Common myeloid progenitor, CD34-positive (primary cell): ENCODE measurements at regions not wholly inside any gene's neighbourhood (a gene's known extent, or its start where the extent isn't known, plus 50 kb on each side); places are given as distances from the start of the nearest gene placed in this dataset.

Source experiments
- CTCF ChIA-PET: fragments of 350-600 bp; sonication (Branson Sonifier 250); formaldehyde crosslinking; loops from one replicate; lab custom pipeline; 2021; ENCODE audit warnings: antibody characterized with exemption; lab: Charles Lee
- POLR2A ChIA-PET: fragments of 350-600 bp; sonication (Branson Sonifier 250); formaldehyde crosslinking; loops from one replicate; lab custom pipeline; 2021; ENCODE audit warnings: antibody characterized with exemption; lab: Charles Lee
- DNase-seq, 3 donors: peaks; one replicate each; pipeline versions ENCODE4 v3.0.0 to v3.0.0-alpha.2; 2013
- H3K27ac ChIP-seq, 2 experiments: 1 replicate in 1 of 2; 2 replicates in 1 of 2; pipeline ENCODE4 v1.7.0; 2013; ENCODE audit warnings: inconsistent platforms in 2 of 2, low read length in 2 of 2, mild to moderate bottlenecking in 2 of 2, low read depth in 1 of 2, moderate library complexity in 1 of 2; ENCODE audit not compliant: severe bottlenecking in 2 of 2, insufficient read depth in 1 of 2, poor library complexity in 1 of 2
- H3K27me3 ChIP-seq, 5 experiments: replicated peaks in 2 of 5; 1 replicate in 3 of 5; 2 replicates in 2 of 5; pipeline versions ENCODE4 v1.6.1 to v1.7.0; 2013; ENCODE audit warnings: low read length in 4 of 5, mild to moderate bottlenecking in 2 of 5, moderate library complexity in 2 of 5, inconsistent platforms in 1 of 5; ENCODE audit not compliant: insufficient read depth in 5 of 5, control insufficient read depth in 4 of 5
- H3K36me3 ChIP-seq, 4 experiments: 1 replicate in 2 of 4; 2 replicates in 2 of 4; pipeline versions ENCODE4 v1.6.1 to v1.7.0; 2013; ENCODE audit warnings: low read length in 3 of 4, control low read depth in 1 of 4, mild to moderate bottlenecking in 1 of 4; ENCODE audit not compliant: control insufficient read depth in 4 of 4, insufficient read depth in 4 of 4
- H3K4me1 ChIP-seq, 4 experiments: 1 replicate in 3 of 4; 2 replicates in 1 of 4; pipeline versions ENCODE4 v1.6.1 to v1.7.1; 2013; ENCODE audit warnings: low read length in 3 of 4, mild to moderate bottlenecking in 3 of 4, control low read depth in 1 of 4, inconsistent platforms in 1 of 4, moderate library complexity in 1 of 4; ENCODE audit not compliant: control insufficient read depth in 4 of 4, insufficient read depth in 4 of 4; ENCODE audit errors: control extremely low read depth in 1 of 4
- H3K4me3 ChIP-seq, 7 experiments: 1 replicate in 4 of 7; 2 replicates in 3 of 7; pipeline versions ENCODE4 v1.5.1 to v1.7.0; 2013; ENCODE audit warnings: mild to moderate bottlenecking in 7 of 7, low read length in 6 of 7, moderate library complexity in 6 of 7, inconsistent platforms in 2 of 7, low read depth in 2 of 7, control low read depth in 1 of 7; ENCODE audit not compliant: insufficient read depth in 4 of 7, control insufficient read depth in 1 of 7; ENCODE audit errors: extremely low read depth in 1 of 7
- H3K9me3 ChIP-seq, 5 experiments: 1 replicate in 4 of 5; 2 replicates in 1 of 5; pipeline versions ENCODE4 v1.6.1 to v1.7.1; 2013; ENCODE audit warnings: low read length in 4 of 5, mild to moderate bottlenecking in 2 of 5, inconsistent platforms in 1 of 5, low read depth in 1 of 5, moderate library complexity in 1 of 5; ENCODE audit not compliant: control insufficient read depth in 4 of 5, insufficient read depth in 2 of 5; ENCODE audit errors: control extremely low read depth in 1 of 5
- WGBS: methylation state at CpG from one replicate; pipeline ENCODE4 v1.1.5; 2013; ENCODE audit not compliant: insufficient coverage; 5-methylcytosine and 5-hydroxymethylcytosine counted together

DNA sequence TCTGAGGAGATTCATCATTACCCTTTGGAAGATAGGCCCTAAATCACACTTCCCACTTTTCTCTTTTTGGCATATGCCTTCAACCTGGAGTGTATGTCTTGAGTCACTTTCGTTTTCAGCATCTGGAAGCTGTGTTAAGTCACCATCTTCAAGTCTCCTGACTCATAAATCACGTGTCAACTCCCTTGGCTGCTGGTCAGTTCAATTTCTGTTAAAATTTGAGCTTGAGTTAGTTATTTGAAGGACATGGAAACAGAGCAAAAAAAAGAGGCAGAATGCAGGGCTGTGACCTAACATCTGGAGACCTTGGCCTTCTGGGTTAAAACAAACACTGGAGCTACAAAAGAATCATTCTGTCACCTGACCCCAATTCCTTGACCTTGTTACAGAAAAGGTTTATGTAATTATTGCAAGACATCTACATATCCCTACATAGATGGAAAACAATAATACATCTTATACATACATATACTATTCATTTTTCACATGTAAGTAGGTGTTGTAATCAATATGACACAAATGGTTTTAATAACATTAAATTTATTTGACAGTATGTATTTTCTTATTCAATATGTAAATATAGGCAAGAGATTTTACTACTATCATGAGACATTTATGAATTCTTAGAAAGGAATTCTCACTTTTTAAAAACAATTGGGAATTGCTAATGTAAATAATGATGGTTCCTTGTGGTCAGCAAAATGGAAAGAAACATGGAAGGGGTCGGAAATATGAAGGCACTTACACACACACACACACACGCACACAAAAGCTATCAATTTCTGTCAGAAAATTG lies 169.7 kb upstream of the PHYHIPL start:
- POLR2A ChIA-PET = no interaction called here
- WGBS = 88% methylated on average over 4 of the region's 4 CpGs
- H3K4me3 ChIP-seq = no peak overlapping the region
- H3K4me1 ChIP-seq = no peaks in the 10 kb centered on the region
- no peaks in the 10 kb centered on the region for H3K9me3 ChIP-seq
- DNase-seq = no peak
- CTCF ChIA-PET = no interaction called here
- no peak overlapping the region for H3K27ac ChIP-seq
- H3K27me3 ChIP-seq = no peaks in the 10 kb centered on the region
- H3K36me3 ChIP-seq = no peaks in the 10 kb centered on the region

DNA sequence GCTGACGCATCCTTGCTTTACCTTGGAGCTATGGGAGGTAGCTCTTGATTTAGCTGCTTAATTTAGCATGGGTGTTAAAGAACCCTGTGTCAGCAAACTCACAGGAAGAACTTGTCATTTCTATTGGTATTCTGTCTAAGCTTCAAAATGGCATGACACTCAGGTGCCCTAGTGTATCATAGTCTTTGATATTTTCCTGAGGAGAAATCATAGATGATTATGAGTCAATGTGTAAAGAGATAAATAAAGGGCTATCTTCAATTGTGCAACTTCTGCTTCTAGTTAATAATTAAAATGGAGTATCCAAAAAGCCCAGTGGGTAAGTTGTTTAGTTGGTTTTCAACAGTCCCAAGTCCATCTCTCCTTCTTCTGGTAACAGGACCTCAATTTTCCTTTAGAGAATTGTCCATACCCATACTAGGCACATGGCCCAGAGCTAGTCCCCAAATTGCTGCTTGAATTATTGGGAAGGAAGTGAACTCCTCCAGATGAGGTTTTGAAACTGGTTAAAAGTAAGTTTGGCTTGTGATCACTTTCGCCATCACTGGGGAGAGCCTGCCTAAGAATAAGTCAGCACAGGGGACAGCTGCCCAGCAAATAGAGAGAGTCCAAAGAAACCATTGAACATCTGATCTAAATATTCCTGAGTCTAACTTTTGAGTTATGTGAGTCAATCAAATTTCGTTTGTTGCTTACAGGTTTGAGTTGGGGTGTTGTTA lies 169.0 kb upstream of the PHYHIPL start:
- no peak for DNase-seq
- POLR2A ChIA-PET = no interaction called here

DNA sequence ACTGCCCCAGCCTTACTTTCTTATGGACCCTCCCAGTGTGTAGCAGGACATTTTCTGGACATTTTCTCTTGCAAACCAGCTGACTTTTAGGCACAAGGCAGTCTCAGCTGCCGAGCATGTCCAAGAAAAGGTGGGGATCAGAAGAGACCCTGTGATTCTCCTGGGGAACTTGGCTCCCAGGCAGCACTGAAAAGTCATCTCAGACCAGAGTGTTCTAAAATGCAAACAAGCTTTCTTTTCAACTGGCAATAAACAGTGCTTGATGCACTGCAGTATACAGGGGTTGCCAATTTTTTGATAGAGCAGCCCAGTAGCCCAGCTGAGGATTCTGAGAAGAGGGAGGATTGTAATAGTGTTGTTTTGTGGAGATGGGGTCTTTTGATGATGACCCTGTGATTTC lies 168.0 kb upstream of the PHYHIPL start:
- CTCF ChIA-PET = no interaction called here

More for the DNA sequence above, 169.0 kb upstream of the PHYHIPL start:
- H3K27ac ChIP-seq = no peak overlapping the region
- H3K4me1 ChIP-seq = no peaks in the 10 kb centered on the region
- no peak overlapping the region for H3K4me3 ChIP-seq
- no peaks in the 10 kb centered on the region for H3K9me3 ChIP-seq
- no peaks in the 10 kb centered on the region for H3K36me3 ChIP-seq
- CTCF ChIA-PET = no interaction called here
- no peaks in the 10 kb centered on the region for H3K27me3 ChIP-seq
- WGBS = 88% methylated on average over 2 of the region's 3 CpGs

DNA sequence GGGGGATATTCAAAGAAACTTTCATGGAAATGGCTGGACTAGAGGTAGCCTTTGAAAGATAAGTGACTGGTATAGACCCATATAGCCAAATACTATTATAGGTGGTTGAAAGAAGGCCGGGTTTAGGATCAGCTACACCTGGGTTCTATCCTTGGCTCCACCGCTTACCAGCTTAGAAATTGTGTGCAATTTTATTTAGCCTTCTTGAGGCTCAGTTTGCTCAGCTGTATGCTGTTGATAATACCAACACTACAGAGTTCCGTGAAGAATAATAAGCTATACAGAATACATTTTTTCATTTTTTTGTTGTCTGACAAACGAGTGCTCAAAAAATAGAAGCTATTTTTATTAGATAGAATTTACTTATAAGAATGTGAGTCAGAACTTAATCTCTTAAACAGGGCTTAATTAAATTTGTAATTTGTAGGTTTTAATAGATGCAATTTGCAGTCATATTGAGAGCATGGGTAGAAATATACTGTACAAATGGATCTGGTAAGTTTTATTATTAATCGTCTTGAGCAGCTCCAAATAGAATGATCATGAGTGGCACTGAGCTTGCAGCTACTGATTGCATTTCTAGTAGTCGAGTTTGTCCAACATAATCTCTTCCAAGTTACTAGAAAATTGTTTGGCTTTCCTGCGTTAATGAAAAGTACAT lies 164.3 kb upstream of the PHYHIPL start:
- ChIA-PET CTCF (no interaction called here), POLR2A (no interaction called here)
- Histone ChIP-seq H3K27ac (no peak overlapping the region), H3K4me3 (no peak overlapping the region), H3K36me3 (no peaks in the 10 kb centered on the region), H3K4me1 (no peaks in the 10 kb centered on the region), H3K27me3 (peaks cover 0 to 2% (median 0%) of the 10 kb centered on the region in 5 experiments), H3K9me3 (no peaks in the 10 kb centered on the region)
- 91% methylated on average over 4 of the region's 7 CpGs for WGBS
- no peak for DNase-seq

More for the DNA sequence above, 168.0 kb upstream of the PHYHIPL start:
- POLR2A ChIA-PET = no interaction called here
- WGBS = 100% methylated on average over 1 of the region's 1 CpG
- no peaks in the 10 kb centered on the region for H3K36me3 ChIP-seq
- H3K4me3 ChIP-seq = no peak overlapping the region
- no peaks in the 10 kb centered on the region for H3K27me3 ChIP-seq
- no peak overlapping the region for H3K27ac ChIP-seq
- no peaks in the 10 kb centered on the region for H3K4me1 ChIP-seq
- no peaks in the 10 kb centered on the region for H3K9me3 ChIP-seq
- DNase-seq = no peak

DNA sequence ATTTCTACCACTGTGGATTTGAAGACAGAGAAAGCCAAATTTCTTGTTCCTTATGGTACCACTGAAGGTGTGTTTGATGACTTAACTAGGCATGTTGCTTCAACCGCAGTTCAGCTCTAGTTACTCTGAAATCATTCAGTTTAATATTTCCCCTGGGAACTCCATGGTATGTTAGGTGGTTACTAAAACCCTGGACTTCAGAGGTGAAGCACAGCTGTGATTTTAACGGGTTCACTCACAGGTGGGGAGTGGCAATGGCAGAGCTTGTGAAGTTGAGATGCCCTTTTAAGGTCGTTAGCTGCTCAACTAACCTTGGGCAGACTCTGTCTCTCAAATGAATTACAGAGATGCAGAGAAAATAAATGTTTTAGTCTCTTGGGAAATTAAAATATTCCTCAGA lies 163.6 kb upstream of the PHYHIPL start:
- no peak for DNase-seq
- Histone ChIP-seq H3K9me3 (no peaks in the 10 kb centered on the region), H3K27me3 (peaks cover 0 to 2% (median 0%) of the 10 kb centered on the region in 5 experiments), H3K4me3 (no peak overlapping the region), H3K4me1 (no peaks in the 10 kb centered on the region), H3K27ac (no peak overlapping the region), H3K36me3 (no peaks in the 10 kb centered on the region)
- POLR2A ChIA-PET = no interaction called here
- CTCF ChIA-PET = no interaction called here
- WGBS = 60% methylated on average over 1 of the region's 3 CpGs

DNA sequence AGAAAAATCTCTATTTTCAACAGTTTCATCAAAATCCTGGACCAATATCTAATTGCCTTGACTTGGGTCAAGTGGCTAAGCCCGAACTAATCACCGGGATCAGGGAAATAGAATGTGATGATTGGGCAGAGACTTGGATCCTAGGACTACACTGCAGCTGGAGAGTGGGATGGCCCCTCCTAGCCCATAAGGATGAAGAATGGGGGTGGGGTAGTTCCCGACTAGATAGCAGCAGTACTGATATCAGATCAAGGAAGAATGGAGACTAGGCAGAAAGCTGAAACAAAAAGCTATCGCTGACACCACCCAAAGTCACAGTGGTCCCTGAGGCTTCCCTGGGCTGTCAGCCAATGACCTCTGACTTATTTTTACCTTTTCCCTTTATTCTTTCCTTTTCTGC lies 160.4 kb upstream of the PHYHIPL start:
- ChIA-PET CTCF (no interaction called here), POLR2A (no interaction called here)
- DNase-seq = no peak
- Histone ChIP-seq H3K4me3 (no peak overlapping the region), H3K27ac (no peak overlapping the region), H3K27me3 (peaks cover 0 to 2% (median 0%) of the 10 kb centered on the region in 5 experiments), H3K4me1 (no peaks in the 10 kb centered on the region), H3K36me3 (no peaks in the 10 kb centered on the region), H3K9me3 (no peaks in the 10 kb centered on the region)
- WGBS = 79% methylated on average over 4 of the region's 4 CpGs

DNA sequence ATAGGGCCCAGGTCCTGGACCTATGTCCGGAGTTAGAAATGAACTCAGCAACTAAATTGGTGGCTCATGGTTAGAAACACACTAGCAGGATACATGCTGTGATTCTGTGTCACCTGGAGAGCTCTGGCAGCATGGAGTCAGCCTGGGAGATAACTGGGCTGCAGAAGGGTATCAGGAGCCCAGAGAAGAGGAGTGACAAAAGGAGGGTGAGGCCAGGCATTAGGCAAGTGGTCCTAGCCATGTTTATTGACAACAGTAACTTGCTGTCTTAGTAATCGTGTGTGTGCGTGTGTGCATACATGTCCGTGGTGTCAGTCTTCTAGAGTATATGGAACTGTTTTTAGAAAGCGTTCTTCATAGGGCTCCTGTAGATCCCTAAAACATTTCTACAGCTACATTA lies 157.5 kb upstream of the PHYHIPL start:
- CTCF ChIA-PET = interaction anchor here (0.6 kb wide), 1 partner anchor 277 kb away, joined by 3 read pairs; no protein-coding TSS in a partner anchor
- Histone ChIP-seq H3K4me3 (no peak overlapping the region), H3K27ac (no peak overlapping the region)

More for the DNA sequence above, 157.5 kb upstream of the PHYHIPL start:
- Histone ChIP-seq H3K4me1 (no peaks in the 10 kb centered on the region), H3K27me3 (no peaks in the 10 kb centered on the region), H3K9me3 (no peaks in the 10 kb centered on the region), H3K36me3 (no peaks in the 10 kb centered on the region)
- POLR2A ChIA-PET = no interaction called here
- 96% methylated on average over 5 of the region's 5 CpGs for WGBS
- no peak for DNase-seq
